OCI-LY7 (cell line): ENCODE measurements at regions not wholly inside any gene's neighbourhood (a gene's known extent, or its start where the extent isn't known, plus 50 kb on each side); places are given as distances from the start of the nearest gene placed in this dataset.

Experiments used
- CTCF ChIP-seq: fragments of 200-600 bp; sonication (generic); conservative IDR thresholded peaks from 2 replicates; pipeline ENCODE4 v1.5.1; 2014; ENCODE audit warnings: mild to moderate bottlenecking, antibody characterized with exemption, low read length, moderate library complexity, mixed read lengths
- EZH2phosphoT487 ChIP-seq: fragments of 200-600 bp; sonication (generic); IDR thresholded peaks from 2 replicates; pipeline ENCODE4 v1.6.1; 2018; ENCODE audit warnings: low read depth, borderline replicate concordance, mild to moderate bottlenecking, mixed run types, antibody characterized with exemption, low read length, moderate library complexity, mixed read lengths

- no peak for TF ChIP-seq EZH2phosphoT487
- no peak for TF ChIP-seq CTCF
Measured at GRCh38 chr6:23224540-23224939, 655.2 kb downstream of the HDGFL1 start.
